Ovary (tissue), 3 donors: ENCODE measurements at regions not wholly inside any gene's neighbourhood (a gene's known extent, or its start where the extent isn't known, plus 50 kb on each side); places are given as distances from the start of the nearest gene placed in this dataset.

ENCODE experiments used
- CTCF ChIP-seq, 3 donors: fragments of 450-650 bp in 2 of 3; fragments of 200-600 bp in 1 of 3; IDR thresholded peaks; one replicate each; pipeline versions ENCODE4 v1.5.1 to v1.8.0; 2016 to 2022; ENCODE audit warnings: antibody characterized with exemption in 3 of 3, mild to moderate bottlenecking in 1 of 3
- EP300 ChIP-seq: sonication (generic); formaldehyde crosslinking; IDR thresholded peaks from one replicate; pipeline ENCODE4 v1.6.1; 2017; ENCODE audit warnings: antibody characterized with exemption
- POLR2A ChIP-seq: fragments of 450-650 bp; IDR thresholded peaks from one replicate; pipeline ENCODE4 v1.6.1; 2017; ENCODE audit warnings: antibody characterized with exemption, mild to moderate bottlenecking, moderate library complexity
- donor health status: DM: no; HTN: no; CAD: no.

GRCh38 chr4:12304905-12305304 lies 876.2 kb upstream of the HS3ST1 start:
- TF ChIP-seq CTCF (IDR thresholded peaks at IDR 0.05), result no peak
- no peak for TF ChIP-seq POLR2A
- TF ChIP-seq EP300, result no peak
